ENCODE measurements at regions not wholly inside any gene's neighbourhood (a gene's known extent, or its start where the extent isn't known, plus 50 kb on each side); places are given as distances from the start of the nearest gene placed in this dataset.
"Not testable (repeated sequence)": the region's sequence is repeated elsewhere in the genome, so short reads cannot be mapped to it uniquely, and the experiment has no call there.

DNA sequence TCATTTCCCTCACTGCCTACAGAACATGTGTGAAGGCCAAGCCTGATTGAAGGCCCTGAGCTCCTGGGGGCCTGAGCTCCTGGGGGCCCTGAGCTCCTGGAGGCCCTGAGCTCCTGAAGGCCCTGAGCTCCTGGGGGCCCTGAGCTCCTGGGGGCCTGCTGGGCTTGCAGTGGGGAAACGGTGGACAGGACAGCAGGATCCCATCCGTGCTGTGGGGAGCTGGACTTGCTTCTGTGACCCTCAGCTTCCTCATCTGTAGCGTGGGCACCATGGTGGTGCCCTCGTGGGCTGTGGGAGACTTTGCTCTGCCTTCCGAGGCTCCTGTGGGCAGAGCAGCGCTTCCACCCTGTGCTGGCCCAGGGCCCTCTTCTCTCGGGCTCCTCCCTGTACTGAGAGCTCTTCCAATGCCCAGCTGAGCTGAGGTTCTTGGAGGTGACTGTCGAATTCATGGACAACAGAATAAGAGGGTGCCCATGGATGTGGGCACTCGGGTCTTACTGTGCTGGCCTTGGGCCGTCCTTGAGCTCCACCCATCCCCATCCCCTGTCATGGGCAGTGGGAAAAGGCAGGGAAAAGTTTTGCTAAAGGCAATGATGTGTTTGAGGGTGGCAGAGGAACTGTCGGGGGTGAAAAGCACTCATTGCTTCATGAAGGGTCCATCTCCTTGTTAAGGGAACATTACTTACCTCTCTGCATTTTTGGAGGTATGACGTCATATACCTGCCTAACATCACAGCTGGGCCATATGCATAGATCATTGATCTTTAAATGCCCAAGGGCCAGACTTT lies 786.7 kb downstream of the TBC1D22A start:
- DNase-seq, result no peak

DNA sequence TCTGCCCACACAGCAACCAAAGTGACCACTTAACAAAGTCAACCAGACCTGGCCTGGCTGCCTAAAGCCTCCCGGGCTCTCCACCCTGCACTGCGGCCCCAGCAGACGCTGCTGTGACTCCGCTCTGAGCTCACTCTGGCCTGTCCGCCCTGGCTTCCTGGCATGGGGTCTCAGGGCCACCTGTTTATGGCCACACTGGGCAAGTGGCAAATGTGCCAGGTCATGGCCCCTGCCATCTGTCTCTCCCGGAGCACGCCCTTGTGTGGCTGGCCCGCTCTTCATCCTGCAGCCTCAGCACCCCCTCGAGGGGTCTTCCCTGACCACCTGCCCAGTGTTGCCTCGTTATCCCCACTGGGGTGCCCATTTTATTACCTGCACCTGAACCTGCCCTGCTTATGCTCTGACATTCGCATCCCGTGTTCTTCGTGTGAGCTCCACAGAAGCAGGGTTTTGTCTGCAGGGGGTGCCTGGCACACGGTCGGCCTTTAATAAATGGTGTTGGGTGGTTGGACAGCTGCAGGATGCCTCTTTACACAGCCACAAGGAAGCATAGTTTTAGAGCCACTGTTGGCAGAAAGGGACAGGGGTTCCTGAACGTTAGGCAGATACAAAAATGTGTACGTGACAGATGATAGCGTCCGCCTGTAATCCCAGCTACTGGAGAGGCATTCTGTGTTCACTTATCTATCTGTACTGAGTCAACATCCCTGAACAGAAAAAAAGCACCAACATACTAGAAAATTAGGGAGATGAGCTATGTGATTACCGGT lies 785.6 kb downstream of the TBC1D22A start:
- no peak for DNase-seq

DNA sequence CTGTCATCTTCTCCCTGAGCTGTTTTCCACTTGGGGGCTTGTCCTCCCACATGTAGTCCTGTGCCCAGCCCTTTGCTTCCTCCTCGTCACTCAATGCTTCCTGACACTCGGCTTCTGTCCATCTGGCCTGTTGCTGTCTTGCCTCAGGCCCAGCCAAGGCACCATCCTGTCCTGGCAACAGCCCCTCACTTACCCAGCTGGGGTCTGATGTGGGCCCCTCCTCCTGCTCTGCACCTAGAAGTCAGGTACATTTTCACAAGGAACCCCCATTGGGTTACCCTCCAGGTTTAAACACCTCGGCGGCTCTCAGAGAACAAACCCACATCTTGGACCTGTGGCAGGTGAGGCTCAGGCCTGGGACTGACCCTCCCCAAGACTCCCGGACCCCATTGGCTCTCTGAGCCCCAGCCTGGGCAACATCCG lies 784.8 kb downstream of the TBC1D22A start:
- DNase-seq, result no peak

DNA sequence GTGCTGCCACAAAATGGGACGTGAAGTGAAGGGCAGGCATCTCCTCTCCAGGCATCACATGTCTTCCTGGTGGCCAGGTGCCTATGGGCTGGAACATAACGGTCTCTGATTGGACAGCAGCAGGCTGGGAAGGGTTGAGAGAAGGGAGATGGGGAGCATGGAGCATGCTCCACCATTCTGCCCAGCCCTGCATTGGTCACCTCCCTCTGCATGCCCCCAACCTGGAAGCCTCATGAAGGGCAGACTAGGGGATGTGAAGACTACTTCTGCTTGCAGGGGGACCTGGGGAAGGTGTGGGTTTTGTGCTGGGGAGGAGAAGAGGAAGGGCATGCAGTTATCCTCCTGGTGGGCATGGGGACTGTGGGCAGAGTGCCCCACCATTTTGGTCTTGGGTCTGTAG lies 782.2 kb downstream of the TBC1D22A start:
- DNase-seq, result no peak

DNA sequence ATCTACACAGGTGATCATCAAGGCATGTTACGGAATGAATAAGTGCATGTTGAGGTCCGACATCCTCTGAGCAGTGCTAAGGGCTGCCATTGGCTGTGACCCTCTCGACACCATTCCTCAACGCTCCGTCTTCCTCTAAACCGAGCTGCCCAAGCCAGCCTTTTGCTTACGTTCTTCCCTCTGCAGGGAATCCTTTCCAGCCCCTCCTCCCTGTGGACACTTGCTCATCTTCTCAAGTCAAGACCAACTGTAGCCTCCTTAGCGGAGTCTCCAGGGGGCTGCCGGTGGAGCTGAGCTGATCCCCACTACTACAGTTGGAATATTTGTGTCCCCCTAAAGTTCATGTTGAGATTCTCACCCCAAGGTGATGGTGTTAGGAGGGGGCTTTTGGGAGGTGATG lies 781.0 kb downstream of the TBC1D22A start:
- no peak for DNase-seq

DNA sequence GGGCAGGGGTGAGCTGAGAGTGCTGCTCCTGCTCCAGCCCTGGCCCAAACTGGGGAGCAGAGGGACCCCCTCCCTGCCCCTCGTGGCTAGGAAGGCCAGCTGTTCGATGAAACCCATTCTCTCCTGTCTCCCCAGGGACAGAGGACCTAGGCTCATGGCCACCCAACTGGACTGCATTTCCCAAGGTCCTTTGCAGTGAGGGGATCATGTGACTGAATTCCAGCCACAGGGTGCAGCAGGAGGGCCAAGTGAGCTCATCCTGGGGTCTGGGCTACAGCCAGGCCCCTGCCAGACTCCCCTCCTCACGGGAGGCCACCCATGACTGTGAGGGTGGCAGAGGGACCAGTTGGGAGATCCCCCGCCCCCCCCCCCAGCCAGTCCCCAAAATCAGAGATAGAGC lies 777.6 kb downstream of the TBC1D22A start:
- no peak for DNase-seq

DNA sequence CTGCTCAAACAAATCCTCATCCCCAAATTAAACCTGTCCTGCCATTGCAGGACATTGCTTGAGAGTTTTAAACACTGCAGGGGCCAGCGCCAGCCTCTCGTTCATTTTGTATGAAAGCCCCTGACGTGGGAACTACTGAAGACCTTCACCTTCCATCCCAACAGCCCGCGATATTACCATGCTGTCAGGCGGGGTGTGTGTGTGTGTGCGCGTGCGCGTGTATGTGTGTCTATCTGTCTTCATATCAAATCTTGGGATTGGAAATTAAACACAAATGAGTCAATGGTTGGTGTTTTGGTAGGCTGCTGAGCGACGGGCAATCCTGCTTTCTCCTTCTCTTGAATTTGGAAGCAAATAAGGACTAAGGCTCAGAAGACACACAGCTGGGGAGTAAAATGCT lies 776.9 kb downstream of the TBC1D22A start:
- DNase-seq, result no peak

DNA sequence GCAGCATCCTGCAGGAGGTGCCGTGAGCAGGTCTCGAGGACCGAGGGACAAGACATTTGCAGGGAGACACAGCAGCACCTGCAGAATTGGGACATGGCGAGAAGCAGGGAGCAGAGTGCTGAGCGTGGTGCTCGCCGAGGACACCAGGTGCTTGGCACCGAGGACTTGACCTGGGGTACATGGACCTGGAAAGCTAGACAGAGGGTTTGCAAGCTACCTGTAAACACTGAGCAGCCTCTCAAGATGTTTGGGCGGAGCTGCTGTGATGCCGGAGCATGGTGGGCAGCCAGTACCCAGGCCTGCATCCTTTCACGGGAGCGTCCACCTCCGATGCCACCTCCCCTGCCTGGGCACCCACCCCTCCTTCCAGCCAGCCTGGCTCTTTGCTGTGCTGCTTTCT lies 773.2 kb downstream of the TBC1D22A start:
- no peak for DNase-seq

DNA sequence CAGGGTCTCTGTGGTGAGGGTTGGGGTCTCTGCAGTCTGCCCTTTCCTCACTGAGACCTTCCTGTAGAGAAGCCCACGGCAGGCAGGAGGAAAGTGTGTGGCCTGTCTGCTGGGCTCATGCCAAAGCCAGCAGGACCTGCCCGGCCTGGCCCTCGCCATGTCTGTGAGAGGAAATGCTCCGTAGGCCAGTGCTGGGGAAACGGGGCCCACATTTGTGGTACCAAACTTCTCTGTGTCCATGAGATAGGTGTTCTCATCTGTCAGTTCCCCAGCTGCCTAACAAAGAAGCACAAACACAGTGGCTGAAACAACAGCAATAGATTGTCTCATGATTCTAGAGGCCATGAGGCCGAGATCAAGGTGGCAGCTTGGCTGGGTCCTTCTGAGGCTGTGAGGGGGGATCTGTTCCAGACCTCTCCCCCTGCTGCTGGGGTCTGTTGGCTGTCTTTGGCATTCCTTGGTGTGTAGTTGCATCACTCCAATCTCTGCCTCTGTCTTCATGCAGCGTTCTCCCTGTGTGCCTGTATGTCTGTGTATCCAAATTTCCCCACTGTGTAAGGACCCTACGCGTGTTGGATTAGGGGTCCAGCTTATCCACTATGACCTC lies 772.5 kb downstream of the TBC1D22A start:
- no peak for DNase-seq

DNA sequence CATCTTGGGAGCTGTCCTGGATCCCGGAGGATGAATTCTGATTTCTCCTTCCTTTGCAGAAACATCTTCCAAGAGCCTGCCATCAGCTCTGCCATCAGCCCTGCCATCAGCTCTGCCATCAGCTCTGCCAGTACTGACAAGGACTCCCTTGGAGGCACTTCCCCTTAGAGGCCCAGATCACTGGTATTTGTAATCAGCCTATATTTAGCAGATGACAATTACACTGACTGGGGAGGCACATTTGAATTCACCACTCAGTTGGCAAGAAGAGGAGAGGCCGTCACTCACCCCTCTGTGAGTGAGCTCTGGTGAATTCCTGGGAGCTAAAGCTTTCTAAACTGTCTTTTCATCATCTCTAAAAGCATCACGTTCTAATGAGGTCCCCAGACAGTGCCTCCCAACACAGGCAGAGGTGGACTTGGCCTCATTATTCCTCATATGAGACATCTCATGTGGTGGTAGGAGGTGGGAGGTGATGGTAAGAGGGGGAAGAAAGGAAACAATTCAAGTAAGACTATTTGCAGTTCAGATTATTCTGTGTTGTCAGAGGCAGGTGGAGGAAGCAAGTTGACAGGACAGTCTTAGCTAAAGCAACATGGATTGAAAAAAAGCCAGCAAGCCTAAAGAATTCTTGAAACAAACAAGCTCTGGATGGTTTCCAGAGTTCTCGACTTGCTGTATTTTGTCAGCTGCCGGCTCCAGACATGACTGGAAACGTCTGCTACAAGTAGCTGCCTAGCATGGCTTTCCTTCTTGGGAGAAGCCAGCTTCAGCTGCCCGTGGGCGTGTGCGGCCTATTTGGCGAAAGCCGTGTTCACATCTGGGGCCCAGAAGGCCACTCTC lies 771.7 kb downstream of the TBC1D22A start:
- DNase-seq, result peak; percentile 38

DNA sequence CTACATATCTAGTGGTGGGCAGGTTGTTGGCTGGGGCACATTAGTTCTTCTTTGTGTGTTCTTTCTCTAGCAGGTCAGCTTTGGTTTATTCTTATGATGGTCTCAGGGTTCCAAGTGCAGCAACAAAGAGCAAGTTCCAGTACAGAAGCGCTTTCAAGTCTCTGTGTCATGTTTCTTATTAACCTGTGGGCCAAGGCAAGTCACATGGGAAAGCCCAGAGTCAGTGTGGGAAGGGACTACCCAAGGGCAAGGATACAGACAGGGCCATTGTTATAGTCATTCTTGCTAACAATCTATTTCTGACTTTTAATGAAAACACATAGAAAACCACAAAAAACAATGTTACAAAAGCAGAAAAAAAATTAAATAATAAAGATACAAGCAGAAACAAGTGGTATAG lies 754.6 kb downstream of the TBC1D22A start:
- DNase-seq, result no peak

DNA sequence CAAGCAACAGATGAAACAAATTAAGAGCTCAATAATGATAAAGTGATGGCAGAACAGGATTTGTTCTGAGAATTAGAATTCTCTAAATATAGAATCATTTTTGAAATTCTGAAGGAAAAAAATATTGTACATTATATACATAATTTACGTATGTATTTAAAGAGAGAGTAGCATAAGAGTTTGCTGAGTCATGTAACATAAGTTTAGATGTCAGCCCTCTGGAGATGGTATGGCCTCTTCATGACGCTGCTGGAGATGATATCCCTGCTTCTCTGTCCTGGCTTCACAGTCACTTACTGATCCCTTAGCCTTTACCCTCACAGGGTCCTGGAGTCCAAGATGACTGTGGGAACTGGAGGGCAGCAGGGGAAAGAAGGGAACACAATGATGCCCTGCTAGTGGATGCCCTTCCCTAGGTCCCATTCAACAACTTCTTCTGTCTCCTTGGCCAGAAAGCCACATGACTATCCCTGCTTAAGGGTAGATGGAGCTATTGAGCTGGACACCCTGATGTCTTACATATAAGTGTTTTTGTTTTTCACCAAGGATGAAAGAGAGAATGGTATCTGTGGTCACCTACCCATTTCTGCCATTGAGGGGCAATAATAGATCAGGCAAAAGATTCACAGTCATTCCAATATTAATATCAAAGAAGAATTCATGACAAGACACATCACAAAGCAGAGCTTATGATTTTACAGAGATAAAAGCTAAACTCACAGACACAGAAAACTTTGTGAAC lies 753.1 kb downstream of the TBC1D22A start:
- no peak for DNase-seq

DNA sequence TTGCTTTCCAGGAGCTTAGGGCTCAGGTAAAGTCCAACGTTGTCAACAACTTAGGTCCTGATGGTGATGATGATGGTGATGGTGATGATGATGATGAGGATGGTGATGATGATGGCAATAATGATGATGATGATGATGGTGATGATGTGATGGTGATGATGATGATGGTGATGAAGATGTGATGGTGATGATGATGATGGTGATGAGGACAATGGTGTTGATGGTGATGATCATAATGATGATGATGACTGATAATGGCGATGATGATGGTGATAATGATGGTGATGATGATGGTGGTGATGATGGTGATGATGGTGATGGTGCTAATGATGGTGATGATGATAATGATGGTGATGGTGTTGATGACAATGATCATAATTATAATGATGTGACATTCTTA lies 750.2 kb downstream of the TBC1D22A start:
- no peak for DNase-seq

DNA sequence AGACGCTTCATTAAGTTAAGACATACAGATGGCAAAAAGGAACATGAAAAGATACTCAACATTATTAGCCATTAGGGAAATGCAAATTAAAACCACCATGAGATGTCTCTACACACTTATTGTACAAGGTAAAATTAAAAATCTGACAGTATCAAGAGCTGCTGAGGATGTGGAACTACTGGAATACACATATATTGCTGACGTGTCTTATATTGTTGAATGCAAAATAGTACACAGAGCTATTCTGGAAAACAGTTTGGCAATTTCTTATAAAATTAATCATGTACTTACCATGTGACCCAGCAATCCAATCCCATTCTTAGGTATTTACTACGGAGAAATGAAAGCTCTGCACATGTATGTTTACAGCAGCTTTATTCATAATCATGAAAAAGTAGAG lies 742.5 kb downstream of the TBC1D22A start:
- DNase-seq, result no peak

DNA sequence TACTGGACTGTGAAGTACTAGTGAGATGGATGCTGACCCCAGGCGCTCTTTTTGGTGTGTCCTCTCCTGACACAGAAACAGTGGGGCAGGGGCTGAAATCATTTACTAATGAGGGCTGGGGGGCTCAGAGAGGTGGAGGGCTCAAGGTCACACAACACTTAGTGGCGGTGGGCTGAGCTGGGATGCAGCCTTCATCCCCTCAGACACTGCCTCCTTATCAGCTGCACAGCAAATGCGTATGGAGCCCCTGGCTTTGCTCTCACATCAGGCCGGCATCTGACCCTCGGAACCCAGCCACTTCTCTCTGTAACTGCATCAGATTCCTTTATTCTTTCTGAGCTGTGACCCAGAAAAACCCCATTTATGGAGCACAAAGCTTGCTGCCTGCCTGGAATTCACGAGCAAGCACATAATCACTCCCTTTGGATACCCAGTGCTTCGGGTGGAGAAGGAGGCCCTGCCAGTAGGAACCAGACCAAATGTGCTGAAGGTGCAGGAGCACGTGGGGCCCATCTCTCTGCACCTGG lies 736.6 kb downstream of the TBC1D22A start:
- DNase-seq, result no peak

DNA sequence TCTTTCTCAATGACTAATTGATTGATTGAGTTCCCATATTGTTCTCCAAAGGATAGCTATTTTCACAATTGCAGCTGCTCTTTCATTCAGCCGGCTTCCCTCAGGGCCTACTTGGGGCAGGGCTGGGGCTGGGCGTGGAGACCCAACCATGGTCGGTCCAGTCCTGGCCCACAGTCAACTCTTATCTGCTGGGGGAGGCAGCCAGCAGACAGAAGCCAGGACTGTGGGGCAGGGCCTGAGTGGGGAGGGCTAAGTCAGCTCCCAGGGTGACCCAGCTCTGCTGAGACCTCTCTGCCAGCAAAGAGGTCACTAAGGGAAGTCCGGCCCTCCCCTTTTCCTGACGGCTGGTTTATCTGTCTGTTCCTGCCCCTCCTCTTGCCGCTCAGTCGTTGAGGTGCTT lies 735.2 kb downstream of the TBC1D22A start:
- no peak for DNase-seq

DNA sequence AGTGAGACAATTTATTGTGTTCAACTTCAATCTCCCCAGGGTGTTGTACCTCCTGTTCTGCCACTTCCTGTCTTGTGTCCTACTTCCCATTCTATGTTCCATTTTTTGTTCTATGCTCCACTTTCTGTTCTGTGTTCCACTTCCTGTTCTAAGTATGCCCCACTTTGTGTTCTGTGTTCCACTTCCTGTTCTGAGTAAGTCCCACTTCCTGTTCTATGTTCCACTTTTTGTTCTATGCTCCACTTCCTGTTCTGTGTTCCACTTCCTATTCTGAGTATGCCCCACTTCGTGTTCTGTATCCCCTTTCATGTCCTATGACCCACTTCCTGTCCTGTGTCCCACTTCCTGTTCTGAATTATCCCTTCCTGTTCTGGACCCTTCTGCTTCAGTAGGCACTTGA lies 732.7 kb downstream of the TBC1D22A start:
- DNase-seq, result no peak

DNA sequence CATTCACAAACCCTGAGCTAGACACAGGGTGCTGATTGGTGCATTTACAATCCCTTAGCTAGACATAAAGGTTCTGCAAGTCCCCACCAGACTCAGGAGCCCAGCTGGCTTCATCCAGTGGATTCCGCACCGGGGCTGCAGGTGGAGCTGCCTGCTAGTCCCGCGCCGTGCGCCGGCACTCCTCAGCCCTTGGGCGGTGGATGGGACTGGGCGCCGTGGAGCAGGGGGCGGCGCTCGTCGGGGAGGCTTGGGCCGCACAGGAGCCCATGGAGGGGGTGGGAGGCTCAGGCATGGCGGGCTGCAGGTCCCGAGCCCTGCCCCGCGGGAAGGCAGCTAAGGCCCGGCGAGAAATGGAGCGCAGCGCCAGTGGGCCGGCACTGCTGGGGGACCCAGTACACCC lies 725.7 kb downstream of the TBC1D22A start:
- not testable (repeated sequence) for DNase-seq

DNA sequence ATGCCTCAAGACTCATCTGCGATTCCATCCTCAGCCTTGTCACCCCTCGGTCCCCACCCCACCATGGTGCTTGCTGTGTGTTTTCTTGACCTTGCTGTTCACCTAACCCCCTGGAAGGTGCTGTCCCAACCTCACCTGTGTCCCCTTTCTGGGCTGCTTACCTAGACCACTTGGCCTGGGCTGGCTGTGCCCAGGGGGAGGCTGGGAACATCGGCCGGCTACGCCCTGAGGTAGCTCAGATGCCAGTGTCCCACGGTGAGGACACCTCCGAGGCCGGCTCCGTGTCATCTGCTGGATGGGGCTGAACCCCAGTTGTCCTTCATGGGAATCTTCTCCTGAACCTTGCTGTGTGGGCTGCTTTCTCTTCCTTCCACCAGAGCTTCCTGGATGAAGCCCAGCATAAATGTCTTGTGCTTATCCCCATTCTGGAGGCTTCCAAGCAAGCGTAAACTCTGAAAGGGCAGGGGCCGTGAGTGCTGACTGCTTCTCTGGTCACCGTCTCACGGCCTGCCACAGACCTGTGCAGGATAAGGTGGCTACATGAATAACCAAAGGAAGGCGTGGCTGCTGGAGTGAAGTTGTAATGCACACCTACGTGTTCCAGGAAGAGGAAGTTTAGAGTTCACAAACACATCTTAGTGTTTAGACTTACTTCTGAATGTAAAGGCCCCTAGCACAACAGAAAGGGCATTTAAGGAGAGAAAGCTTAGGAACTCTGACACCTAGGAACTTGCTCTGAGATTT lies 724.3 kb downstream of the TBC1D22A start:
- no peak for DNase-seq

DNA sequence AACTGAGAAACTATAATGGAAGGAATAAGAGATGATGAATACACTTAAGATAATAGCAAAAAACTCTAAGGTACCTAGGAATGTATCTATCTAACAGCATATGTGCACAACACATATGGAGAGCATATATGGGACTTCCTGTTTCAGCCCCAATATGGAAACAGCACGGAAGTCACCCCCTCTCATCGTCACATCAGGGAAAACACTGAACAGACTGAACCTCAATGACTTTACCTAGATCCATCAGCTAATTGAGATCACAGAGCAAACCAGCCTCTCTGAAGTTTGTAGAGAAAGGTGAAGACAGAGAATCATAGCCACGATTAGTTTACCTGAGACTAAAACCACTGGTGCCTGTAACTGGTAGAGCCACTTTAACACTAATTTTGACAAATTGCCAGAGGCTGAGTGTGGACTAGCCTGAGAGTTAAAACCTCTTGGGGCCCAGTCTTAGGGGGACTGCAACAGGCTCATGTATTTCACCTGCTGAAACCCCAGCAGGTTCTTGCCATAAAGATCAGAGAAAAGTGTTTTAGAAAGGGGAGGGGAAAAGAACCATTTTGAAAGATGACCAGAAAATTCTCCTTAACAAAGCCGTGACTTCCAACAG lies 722.6 kb downstream of the TBC1D22A start:
- DNase-seq, result peak; percentile 81

DNA sequence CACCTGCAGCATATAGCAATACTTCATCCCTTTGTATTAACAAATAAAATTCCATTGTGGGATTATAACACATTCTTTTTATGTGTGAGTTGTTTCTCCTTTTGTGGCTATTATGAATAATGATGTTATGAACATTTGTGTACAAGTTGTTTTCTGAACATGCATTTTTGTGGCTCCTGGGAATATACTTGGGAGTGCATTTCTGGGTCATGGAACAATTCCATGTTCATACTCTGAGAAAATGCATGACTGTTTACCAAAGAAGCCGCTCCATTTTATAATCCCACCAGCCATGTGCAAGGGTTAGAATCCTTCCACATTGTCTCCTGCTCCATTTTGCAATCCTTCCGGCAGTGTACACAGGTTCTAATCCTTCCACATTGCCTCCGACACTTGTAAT lies 713.8 kb downstream of the TBC1D22A start:
- DNase-seq, result no peak

Measured in NCI-H1105 (cell line).